ENCODE measurements at regions not wholly inside any gene's neighbourhood (a gene's known extent, or its start where the extent isn't known, plus 50 kb on each side); places are given as distances from the start of the nearest gene placed in this dataset.

DNA sequence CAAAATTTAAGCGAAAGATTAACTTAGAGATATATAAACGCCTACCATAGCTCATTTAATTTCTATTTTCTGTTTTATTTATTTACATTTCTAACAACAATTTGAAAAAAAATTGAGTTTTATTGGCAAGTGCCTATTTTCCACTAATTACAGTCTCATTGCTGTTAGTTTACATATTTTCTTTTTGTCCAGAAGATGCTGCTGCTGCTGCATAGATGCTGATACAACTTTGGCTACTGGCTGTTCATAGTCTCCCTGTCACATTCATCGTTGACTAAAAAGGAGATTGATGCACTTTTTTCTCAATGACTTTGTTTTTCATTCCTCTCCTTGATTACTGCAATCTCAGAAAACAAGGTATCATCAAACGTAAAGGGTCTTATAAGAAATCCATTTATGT is 235.4 kb downstream of the CDH9 start:
- no peak overlapping the region for H2BK20ac ChIP-seq (ENCODE audit: low read depth, low read length)
- no peaks in the 10 kb centered on the region for H3K79me1 ChIP-seq (ENCODE audit: low read depth in 1 of 2, low read length in 2 of 2)
- no peak overlapping the region for H3K56ac ChIP-seq (ENCODE audit: extremely low read depth, insufficient read depth, low read length)
- H3K18ac ChIP-seq (ENCODE audit: low read depth, low read length), result no peak overlapping the region
- H2BK5ac ChIP-seq (ENCODE audit: low read depth, low read length, poor library complexity, severe bottlenecking), result no peak overlapping the region
- no peak overlapping the region for H3K27ac ChIP-seq (ENCODE audit: insufficient read depth, low read length)
- 20% methylated on average over 1 of the region's 4 CpGs; no CpG with 5 or more reads in 1 of the 2 experiments for WGBS, 2 experiments (ENCODE audit: extremely low coverage in 2 of 2, insufficient read length in 1 of 2)
- ATAC-seq (ENCODE audit: low read depth) (no peak), DNase-seq (no peak)
- no peaks in the 10 kb centered on the region for H3K27me3 ChIP-seq (ENCODE audit: control insufficient read depth, insufficient read depth, low read length)
- no peak overlapping the region for H2BK120ac ChIP-seq (ENCODE audit: low read depth, low read length)
- H3K4me1 ChIP-seq (ENCODE audit: control insufficient read depth, insufficient read depth, low read length), result no peaks in the 10 kb centered on the region
- no peak overlapping the region for H2AFZ ChIP-seq (replicated peaks; ENCODE audit: low read length, poor library complexity)
- H3K4me2 ChIP-seq (ENCODE audit: low read depth, low read length), result no peak overlapping the region
- H3K4me3 ChIP-seq (ENCODE audit: insufficient read depth, low read depth, low read length), result no peak overlapping the region
- H2BK15ac ChIP-seq (ENCODE audit: low read depth, low read length), result no peak overlapping the region
- H3K9me3 ChIP-seq (ENCODE audit: control insufficient read depth, insufficient read depth, low read length), result peaks cover 12% of the 10 kb centered on the region; the same call in 1 of the 2 replicates
- H4K8ac ChIP-seq (ENCODE audit: low read depth in 2 of 2, low read length in 2 of 2), result no peak overlapping the region
- no peak overlapping the region for H2AK9ac ChIP-seq (replicated peaks; ENCODE audit: low read depth, low read length, poor library complexity)
- no peaks in the 10 kb centered on the region for H4K20me1 ChIP-seq (ENCODE audit: insufficient read depth, low read length)
- no peaks in the 10 kb centered on the region for H3K9me1 ChIP-seq (ENCODE audit: insufficient read depth, low read length)
- H3K4ac ChIP-seq (ENCODE audit: low read depth, low read length), result no peak overlapping the region
- no peak overlapping the region for H3K23ac ChIP-seq (ENCODE audit: low read depth, low read length)
- dilution Hi-C loops (cut with HindIII; ENCODE audit: low sequenced_read_pairs, unreplicated experiment), result no loop called here
- no peak for TF ChIP-seq RCOR1 (IDR thresholded peaks at IDR 0.05; ENCODE audit: insufficient replicate concordance, low read length)
- no peak for TF ChIP-seq RFX5 (IDR thresholded peaks at IDR 0.05; ENCODE audit: low read depth, low read length)
- TF ChIP-seq RAD21 (IDR thresholded peaks at IDR 0.05; ENCODE audit: low read length), result no peak
- no peak for TF ChIP-seq MXI1 (IDR thresholded peaks at IDR 0.05; ENCODE audit: borderline replicate concordance, low read depth, low read length)
- no peak for TF ChIP-seq FOS (IDR thresholded peaks at IDR 0.05; ENCODE audit: low read depth, low read length)
- no peak for TF ChIP-seq MAFK (IDR thresholded peaks at IDR 0.05; ENCODE audit: low read depth, low read length)
- TF ChIP-seq, protein P1, sequence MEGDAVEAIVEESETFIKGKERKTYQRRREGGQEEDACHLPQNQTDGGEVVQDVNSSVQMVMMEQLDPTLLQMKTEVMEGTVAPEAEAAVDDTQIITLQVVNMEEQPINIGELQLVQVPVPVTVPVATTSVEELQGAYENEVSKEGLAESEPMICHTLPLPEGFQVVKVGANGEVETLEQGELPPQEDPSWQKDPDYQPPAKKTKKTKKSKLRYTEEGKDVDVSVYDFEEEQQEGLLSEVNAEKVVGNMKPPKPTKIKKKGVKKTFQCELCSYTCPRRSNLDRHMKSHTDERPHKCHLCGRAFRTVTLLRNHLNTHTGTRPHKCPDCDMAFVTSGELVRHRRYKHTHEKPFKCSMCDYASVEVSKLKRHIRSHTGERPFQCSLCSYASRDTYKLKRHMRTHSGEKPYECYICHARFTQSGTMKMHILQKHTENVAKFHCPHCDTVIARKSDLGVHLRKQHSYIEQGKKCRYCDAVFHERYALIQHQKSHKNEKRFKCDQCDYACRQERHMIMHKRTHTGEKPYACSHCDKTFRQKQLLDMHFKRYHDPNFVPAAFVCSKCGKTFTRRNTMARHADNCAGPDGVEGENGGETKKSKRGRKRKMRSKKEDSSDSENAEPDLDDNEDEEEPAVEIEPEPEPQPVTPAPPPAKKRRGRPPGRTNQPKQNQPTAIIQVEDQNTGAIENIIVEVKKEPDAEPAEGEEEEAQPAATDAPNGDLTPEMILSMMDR (conservative IDR thresholded peaks at IDR 0.05; ENCODE audit: low read depth, low read length), result no peak
- no peak for TF ChIP-seq MAZ (IDR thresholded peaks at IDR 0.05; ENCODE audit: borderline replicate concordance, low read depth, low read length)
- no peak for TF ChIP-seq CHD1 (IDR thresholded peaks at IDR 0.05; ENCODE audit: low read depth, low read length)
- TF ChIP-seq BHLHE40 (IDR thresholded peaks at IDR 0.05; ENCODE audit: low read depth, low read length), result no peak
- TF ChIP-seq NFE2L2 (IDR thresholded peaks at IDR 0.05; ENCODE audit: low read depth, low read length), result no peak
- TF ChIP-seq, protein P2, sequence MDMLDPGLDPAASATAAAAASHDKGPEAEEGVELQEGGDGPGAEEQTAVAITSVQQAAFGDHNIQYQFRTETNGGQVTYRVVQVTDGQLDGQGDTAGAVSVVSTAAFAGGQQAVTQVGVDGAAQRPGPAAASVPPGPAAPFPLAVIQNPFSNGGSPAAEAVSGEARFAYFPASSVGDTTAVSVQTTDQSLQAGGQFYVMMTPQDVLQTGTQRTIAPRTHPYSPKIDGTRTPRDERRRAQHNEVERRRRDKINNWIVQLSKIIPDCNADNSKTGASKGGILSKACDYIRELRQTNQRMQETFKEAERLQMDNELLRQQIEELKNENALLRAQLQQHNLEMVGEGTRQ (IDR thresholded peaks at IDR 0.05; ENCODE audit: low read depth, low read length), result no peak
- no peak overlapping the region for H3K14ac ChIP-seq (replicated peaks; ENCODE audit: low read depth, low read length)
- intact Hi-C loops (cut with micrococcal nuclease), result no loop called here
- ChIA-PET CTCF (no interaction called here), POLR2A (ENCODE audit: unreplicated experiment) (no interaction called here)
- no peak overlapping the region for H4K5ac ChIP-seq (ENCODE audit: low read depth, low read length)
- no peak overlapping the region for H3K9ac ChIP-seq (ENCODE audit: low read depth, low read length)
- H4K91ac ChIP-seq (ENCODE audit: insufficient read depth, low read depth, low read length), result no peak overlapping the region
- H2AK5ac ChIP-seq (ENCODE audit: low read depth, low read length), result no peak overlapping the region
- H3K36me3 ChIP-seq (ENCODE audit: control insufficient read depth, insufficient read depth, low read length), result no peaks in the 10 kb centered on the region
- in situ Hi-C loops (cut with MboI; ENCODE audit: low sequenced_read_pairs), result no loop called here
- BruUV-seq (replicated peaks), result no TSS peak

All from IMR-90 (cell line).